ENCODE measurements at regions not wholly inside any gene's neighbourhood (a gene's known extent, or its start where the extent isn't known, plus 50 kb on each side); places are given as distances from the start of the nearest gene placed in this dataset.

DNA sequence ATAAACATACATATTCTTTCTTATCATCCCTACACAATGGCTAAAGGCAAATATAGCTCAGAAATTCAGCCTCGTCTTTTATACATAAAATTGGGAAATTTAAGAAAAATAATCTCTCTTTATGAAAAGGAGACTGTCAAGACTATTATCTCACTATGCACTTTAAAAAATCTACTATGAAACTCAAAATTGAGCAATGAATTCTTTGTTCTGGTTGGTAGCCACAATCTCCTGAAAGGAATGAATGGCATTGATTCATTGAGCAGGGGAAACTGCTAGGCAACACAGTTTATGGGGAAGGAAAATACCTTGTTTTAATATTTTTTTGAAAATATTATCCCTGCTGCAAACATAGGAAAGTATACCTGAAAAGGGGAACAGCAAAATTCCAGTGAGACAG lies 397.1 kb downstream of the RAB28 start:
- no peak overlapping the region for H3K27ac ChIP-seq (ENCODE audit: low read length)
- no peaks in the 10 kb centered on the region for H3K9me2 ChIP-seq (ENCODE audit: insufficient read depth, low read length)
- no peak overlapping the region for H3K4me3 ChIP-seq (ENCODE audit: low read length)
- no peak overlapping the region for H3K4me2 ChIP-seq (ENCODE audit: low read length)
- no peaks in the 10 kb centered on the region for H3K36me3 ChIP-seq (ENCODE audit: insufficient read depth, low read length)
- H3K9ac ChIP-seq (ENCODE audit: low read length): no peak overlapping the region
- H4K20me1 ChIP-seq (ENCODE audit: insufficient read depth): no peaks in the 10 kb centered on the region
- H2AFZ ChIP-seq (ENCODE audit: low read depth, low read length): no peak overlapping the region
- H3K9me3 ChIP-seq (ENCODE audit: low read length): no peaks in the 10 kb centered on the region
- H3K27me3 ChIP-seq (ENCODE audit: insufficient read depth, low read depth, low read length): no peaks in the 10 kb centered on the region
- no peak for TF ChIP-seq EZH2 (IDR thresholded peaks at IDR 0.05; ENCODE audit: borderline replicate concordance, insufficient read depth, low read length, poor library complexity, severe bottlenecking)
- no peak for TF ChIP-seq POLR2AphosphoS5 (IDR thresholded peaks at IDR 0.05)
- no peak for TF ChIP-seq RAD21 (conservative IDR thresholded peaks at IDR 0.05)
- TF ChIP-seq TAF1 (IDR thresholded peaks at IDR 0.05; ENCODE audit: low read depth): no peak
- no peak for TF ChIP-seq SMC3 (conservative IDR thresholded peaks at IDR 0.05; ENCODE audit: poor library complexity)
- H3K79me2 ChIP-seq (replicated peaks; ENCODE audit: insufficient read depth, low read length): no peaks in the 10 kb centered on the region
- H3F3A ChIP-seq (ENCODE audit: insufficient read depth, low read length, poor library complexity, severe bottlenecking): no peaks in the 10 kb centered on the region

DNA sequence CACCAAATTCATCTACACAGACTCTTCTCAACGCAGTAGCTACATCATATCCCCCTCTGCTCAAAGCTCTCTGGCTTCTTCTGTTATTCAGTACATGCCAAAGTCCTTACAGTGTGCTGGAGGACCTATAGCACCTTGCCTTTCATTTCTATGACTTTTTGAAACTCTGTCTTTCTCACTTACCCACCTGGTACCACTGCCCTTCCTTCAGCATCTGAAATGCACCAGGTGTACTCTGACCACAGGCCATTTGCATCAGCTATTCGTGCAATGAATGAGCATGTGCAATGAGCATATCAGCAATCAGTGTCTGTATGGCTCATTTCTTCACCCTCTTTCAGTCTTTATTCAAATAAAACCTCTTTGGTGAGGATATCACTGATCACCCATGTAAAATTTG lies 399.9 kb downstream of the RAB28 start:
- H3K79me2 ChIP-seq (replicated peaks; ENCODE audit: insufficient read depth, low read length): no peaks in the 10 kb centered on the region
- no peaks in the 10 kb centered on the region for H4K20me1 ChIP-seq (ENCODE audit: insufficient read depth)
- no peaks in the 10 kb centered on the region for H3K9me3 ChIP-seq (ENCODE audit: low read length)
- no peak overlapping the region for H3K9ac ChIP-seq (ENCODE audit: low read length)
- no peak overlapping the region for H2AFZ ChIP-seq (ENCODE audit: low read depth, low read length)
- H3F3A ChIP-seq (ENCODE audit: insufficient read depth, low read length, poor library complexity, severe bottlenecking): no peaks in the 10 kb centered on the region
- no peaks in the 10 kb centered on the region for H3K27me3 ChIP-seq (ENCODE audit: insufficient read depth, low read depth, low read length)
- no peak overlapping the region for H3K27ac ChIP-seq (ENCODE audit: low read length)
- H3K36me3 ChIP-seq (ENCODE audit: insufficient read depth, low read length): no peaks in the 10 kb centered on the region
- no peaks in the 10 kb centered on the region for H3K9me2 ChIP-seq (ENCODE audit: insufficient read depth, low read length)
- no peak overlapping the region for H3K4me3 ChIP-seq (ENCODE audit: low read length)
- no peak overlapping the region for H3K4me2 ChIP-seq (ENCODE audit: low read length)
- TF ChIP-seq, protein P1, sequence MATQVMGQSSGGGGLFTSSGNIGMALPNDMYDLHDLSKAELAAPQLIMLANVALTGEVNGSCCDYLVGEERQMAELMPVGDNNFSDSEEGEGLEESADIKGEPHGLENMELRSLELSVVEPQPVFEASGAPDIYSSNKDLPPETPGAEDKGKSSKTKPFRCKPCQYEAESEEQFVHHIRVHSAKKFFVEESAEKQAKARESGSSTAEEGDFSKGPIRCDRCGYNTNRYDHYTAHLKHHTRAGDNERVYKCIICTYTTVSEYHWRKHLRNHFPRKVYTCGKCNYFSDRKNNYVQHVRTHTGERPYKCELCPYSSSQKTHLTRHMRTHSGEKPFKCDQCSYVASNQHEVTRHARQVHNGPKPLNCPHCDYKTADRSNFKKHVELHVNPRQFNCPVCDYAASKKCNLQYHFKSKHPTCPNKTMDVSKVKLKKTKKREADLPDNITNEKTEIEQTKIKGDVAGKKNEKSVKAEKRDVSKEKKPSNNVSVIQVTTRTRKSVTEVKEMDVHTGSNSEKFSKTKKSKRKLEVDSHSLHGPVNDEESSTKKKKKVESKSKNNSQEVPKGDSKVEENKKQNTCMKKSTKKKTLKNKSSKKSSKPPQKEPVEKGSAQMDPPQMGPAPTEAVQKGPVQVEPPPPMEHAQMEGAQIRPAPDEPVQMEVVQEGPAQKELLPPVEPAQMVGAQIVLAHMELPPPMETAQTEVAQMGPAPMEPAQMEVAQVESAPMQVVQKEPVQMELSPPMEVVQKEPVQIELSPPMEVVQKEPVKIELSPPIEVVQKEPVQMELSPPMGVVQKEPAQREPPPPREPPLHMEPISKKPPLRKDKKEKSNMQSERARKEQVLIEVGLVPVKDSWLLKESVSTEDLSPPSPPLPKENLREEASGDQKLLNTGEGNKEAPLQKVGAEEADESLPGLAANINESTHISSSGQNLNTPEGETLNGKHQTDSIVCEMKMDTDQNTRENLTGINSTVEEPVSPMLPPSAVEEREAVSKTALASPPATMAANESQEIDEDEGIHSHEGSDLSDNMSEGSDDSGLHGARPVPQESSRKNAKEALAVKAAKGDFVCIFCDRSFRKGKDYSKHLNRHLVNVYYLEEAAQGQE (IDR thresholded peaks at IDR 0.05; ENCODE audit: borderline replicate concordance): no peak
- TF ChIP-seq RAD21 (conservative IDR thresholded peaks at IDR 0.05) (no peak), MXI1 (conservative IDR thresholded peaks at IDR 0.05; ENCODE audit: poor library complexity, severe bottlenecking) (no peak), EZH2 (IDR thresholded peaks at IDR 0.05; ENCODE audit: borderline replicate concordance, insufficient read depth, low read length, poor library complexity, severe bottlenecking) (no peak), POLR2AphosphoS5 (IDR thresholded peaks at IDR 0.05) (no peak), SMC3 (conservative IDR thresholded peaks at IDR 0.05; ENCODE audit: poor library complexity) (no peak), EP300 (conservative IDR thresholded peaks at IDR 0.05; ENCODE audit: poor library complexity, severe bottlenecking) (no peak), TAF1 (IDR thresholded peaks at IDR 0.05; ENCODE audit: low read depth) (no peak)
- TF ChIP-seq, protein P2, sequence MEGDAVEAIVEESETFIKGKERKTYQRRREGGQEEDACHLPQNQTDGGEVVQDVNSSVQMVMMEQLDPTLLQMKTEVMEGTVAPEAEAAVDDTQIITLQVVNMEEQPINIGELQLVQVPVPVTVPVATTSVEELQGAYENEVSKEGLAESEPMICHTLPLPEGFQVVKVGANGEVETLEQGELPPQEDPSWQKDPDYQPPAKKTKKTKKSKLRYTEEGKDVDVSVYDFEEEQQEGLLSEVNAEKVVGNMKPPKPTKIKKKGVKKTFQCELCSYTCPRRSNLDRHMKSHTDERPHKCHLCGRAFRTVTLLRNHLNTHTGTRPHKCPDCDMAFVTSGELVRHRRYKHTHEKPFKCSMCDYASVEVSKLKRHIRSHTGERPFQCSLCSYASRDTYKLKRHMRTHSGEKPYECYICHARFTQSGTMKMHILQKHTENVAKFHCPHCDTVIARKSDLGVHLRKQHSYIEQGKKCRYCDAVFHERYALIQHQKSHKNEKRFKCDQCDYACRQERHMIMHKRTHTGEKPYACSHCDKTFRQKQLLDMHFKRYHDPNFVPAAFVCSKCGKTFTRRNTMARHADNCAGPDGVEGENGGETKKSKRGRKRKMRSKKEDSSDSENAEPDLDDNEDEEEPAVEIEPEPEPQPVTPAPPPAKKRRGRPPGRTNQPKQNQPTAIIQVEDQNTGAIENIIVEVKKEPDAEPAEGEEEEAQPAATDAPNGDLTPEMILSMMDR (IDR thresholded peaks at IDR 0.05; ENCODE audit: poor library complexity, severe bottlenecking): no peak
